Loucy (cell line): ENCODE measurements at regions not wholly inside any gene's neighbourhood (a gene's known extent, or its start where the extent isn't known, plus 50 kb on each side); places are given as distances from the start of the nearest gene placed in this dataset.
"Not testable (repeated sequence)": the region's sequence is repeated elsewhere in the genome, so short reads cannot be mapped to it uniquely, and the experiment has no call there.

Source experiments
- CTCF ChIP-seq: fragments of 200-600 bp; sonication (generic); conservative IDR thresholded peaks from 2 replicates; pipeline ENCODE4 v1.5.1; 2014; ENCODE audit warnings: mild to moderate bottlenecking, antibody characterized with exemption, low read length
- EZH2phosphoT487 ChIP-seq: fragments of 200-600 bp; IDR thresholded peaks from 2 replicates; pipeline ENCODE4 v1.6.1; 2018; ENCODE audit warnings: antibody characterized with exemption, mild to moderate bottlenecking, moderate library complexity, borderline replicate concordance

GRCh38 chr16:88149158-88149603, 197.9 kb downstream of the BANP start:
- not testable (repeated sequence) for TF ChIP-seq CTCF, EZH2phosphoT487
